ENCODE measurements at regions not wholly inside any gene's neighbourhood (a gene's known extent, or its start where the extent isn't known, plus 50 kb on each side); places are given as distances from the start of the nearest gene placed in this dataset.

GRCh38 chr3:106170636-106171035 is 301.8 kb upstream of the CBLB start:
- no peak for TF ChIP-seq CTCF (IDR thresholded peaks at IDR 0.05)
- H3K27me3 ChIP-seq, result no peaks in the 10 kb centered on the region
- ATAC-seq, result no peak
- no peak for DNase-seq
- no peak overlapping the region for H3K27ac ChIP-seq
- no peaks in the 10 kb centered on the region for H3K9me3 ChIP-seq
- no peaks in the 10 kb centered on the region for H3K4me1 ChIP-seq
- intact Hi-C loops (cut with DNase I), result no loop called here
- no peaks in the 10 kb centered on the region for H3K36me3 ChIP-seq
- FAIRE-seq, result no peak
- WGBS, 2 donors, result 72 to 76% methylated on average over 1 of the region's 1 CpG
- H3K4me3 ChIP-seq, result no peak overlapping the region

- H3K4me1 ChIP-seq, result no peaks in the 10 kb centered on the region
- DNase-seq (no peak), ATAC-seq (no peak), FAIRE-seq (no peak)
- WGBS, 2 donors, result 78 to 84% methylated on average over 4 of the region's 4 CpGs
- H3K36me3 ChIP-seq, result no peaks in the 10 kb centered on the region
- H3K9me3 ChIP-seq, result no peaks in the 10 kb centered on the region
- no peaks in the 10 kb centered on the region for H3K27me3 ChIP-seq
- no peak overlapping the region for H3K4me3 ChIP-seq
- no peak overlapping the region for H3K27ac ChIP-seq
- no peak for TF ChIP-seq CTCF (IDR thresholded peaks at IDR 0.05)
- intact Hi-C loops (cut with DNase I), result no loop called here
Observed at GRCh38 chr3:106172101-106172500, 303.3 kb upstream of the CBLB start.

- FAIRE-seq (no peak), DNase-seq (no peak), ATAC-seq (no peak)
- WGBS, 2 donors, result 32 to 50% methylated on average over 1 of the region's 1 CpG
- Histone ChIP-seq H3K4me3 (no peak overlapping the region), H3K27ac (no peak overlapping the region), H3K36me3 (no peaks in the 10 kb centered on the region), H3K9me3 (no peaks in the 10 kb centered on the region), H3K27me3 (no peaks in the 10 kb centered on the region), H3K4me1 (no peaks in the 10 kb centered on the region)
- no peak for TF ChIP-seq CTCF (IDR thresholded peaks at IDR 0.05)
- intact Hi-C loops (cut with DNase I), result no loop called here
Observed at GRCh38 chr3:106172780-106173179, 304.0 kb upstream of the CBLB start.

GRCh38 chr3:106175276-106175675 is 306.5 kb upstream of the CBLB start:
- 39 to 60% methylated on average over 1 of the region's 1 CpG for WGBS, 2 donors
- ATAC-seq (no peak), FAIRE-seq (no peak), DNase-seq (no peak)
- H3K36me3 ChIP-seq, result no peaks in the 10 kb centered on the region
- H3K9me3 ChIP-seq, result no peaks in the 10 kb centered on the region
- no peak overlapping the region for H3K27ac ChIP-seq
- no peak overlapping the region for H3K4me3 ChIP-seq
- TF ChIP-seq CTCF (IDR thresholded peaks at IDR 0.05), result no peak
- H3K4me1 ChIP-seq, result no peaks in the 10 kb centered on the region
- intact Hi-C loops (cut with DNase I), result no loop called here
- no peaks in the 10 kb centered on the region for H3K27me3 ChIP-seq

- intact Hi-C loops (cut with DNase I), result no loop called here
- no peak for TF ChIP-seq CTCF (IDR thresholded peaks at IDR 0.05)
- H3K9me3 ChIP-seq, result no peaks in the 10 kb centered on the region
- DNase-seq (no peak), ATAC-seq (no peak), FAIRE-seq (no peak)
- WGBS, 2 donors, result 21 to 38% methylated on average over 3 of the region's 3 CpGs
- H3K27me3 ChIP-seq, result no peaks in the 10 kb centered on the region
- H3K27ac ChIP-seq, result no peak overlapping the region
- H3K4me1 ChIP-seq, result no peaks in the 10 kb centered on the region
- H3K36me3 ChIP-seq, result no peaks in the 10 kb centered on the region
- no peak overlapping the region for H3K4me3 ChIP-seq
Observed at GRCh38 chr3:106176734-106177133, 307.9 kb upstream of the CBLB start.

All from pancreas (tissue), 10 donors.